OCI-M2 (cell line): ENCODE measurements at regions not wholly inside any gene's neighbourhood (a gene's known extent, or its start where the extent isn't known, plus 50 kb on each side); places are given as distances from the start of the nearest gene placed in this dataset.

ENCODE experiments used
- DNase-seq: peaks from one replicate; lab custom pipeline; 2025; ENCODE audit not compliant: unreplicated experiment; lab: John Stamatoyannopoulos, UW

DNA sequence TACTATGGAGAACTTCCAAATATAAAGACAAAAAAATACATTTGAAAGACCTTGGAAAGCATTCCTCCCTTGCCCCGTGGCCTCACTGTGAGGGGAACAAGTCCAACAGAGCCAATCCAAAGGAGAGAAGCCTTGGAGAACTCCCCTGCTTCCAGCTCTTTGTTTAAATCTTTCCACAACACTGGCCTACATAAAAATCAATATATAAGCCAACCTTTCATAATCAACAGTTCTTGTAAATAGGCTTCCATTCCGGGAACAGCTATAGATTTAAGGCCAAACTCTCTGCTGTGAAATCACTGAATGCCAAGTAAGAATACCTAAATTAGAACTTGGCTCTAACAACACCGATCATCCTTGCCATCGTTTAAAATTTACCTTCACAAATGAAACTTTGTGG is 242.1 kb downstream of the HACE1 start:
- no peak for DNase-seq

DNA sequence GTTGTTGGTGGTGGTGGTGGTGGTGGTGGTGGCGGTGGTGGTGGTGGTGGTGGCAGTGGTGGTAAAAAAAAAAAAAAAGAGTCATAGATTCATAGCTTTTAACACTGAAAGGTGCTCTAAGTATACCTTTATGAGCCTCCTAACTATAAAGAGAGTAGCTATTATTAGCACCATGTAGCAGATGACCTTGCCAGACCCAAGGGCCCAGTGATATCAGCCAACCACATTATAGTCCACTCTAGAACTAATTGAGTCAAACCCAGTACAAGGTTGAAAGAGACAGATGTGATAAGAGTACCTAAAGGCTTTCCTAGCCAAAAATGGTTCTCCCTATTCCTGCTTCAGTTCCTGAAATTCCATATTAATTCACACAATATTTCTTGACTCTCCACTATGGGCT is 245.3 kb downstream of the HACE1 start:
- DNase-seq = no peak

DNA sequence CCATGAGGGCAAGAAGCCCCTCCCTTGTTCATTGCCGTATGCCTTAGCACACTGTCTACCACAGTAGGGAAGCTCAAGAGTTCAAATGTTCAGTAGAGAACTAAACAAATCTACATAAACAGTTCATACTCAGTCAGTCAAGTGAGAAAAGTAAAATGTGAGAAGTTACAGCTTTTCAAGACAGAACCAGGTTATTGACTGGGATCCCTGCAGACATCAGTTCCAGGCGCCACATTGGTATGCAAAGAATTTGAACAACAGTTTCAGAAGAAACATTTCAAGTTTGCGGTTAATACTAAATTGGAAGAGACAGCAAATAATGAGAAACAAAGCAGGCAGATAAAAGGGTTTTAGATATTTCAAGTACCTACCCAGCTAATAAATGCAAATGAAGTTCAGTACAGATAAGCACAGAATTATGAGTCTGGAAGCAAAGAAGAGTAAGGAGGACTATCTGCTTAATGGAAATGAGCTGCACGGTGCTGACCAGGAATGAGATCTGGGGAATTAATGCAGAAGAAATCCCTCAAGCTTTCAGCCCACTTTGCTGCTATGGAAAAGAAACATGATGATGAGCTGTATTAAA is 246.2 kb downstream of the HACE1 start:
- DNase-seq = no peak

DNA sequence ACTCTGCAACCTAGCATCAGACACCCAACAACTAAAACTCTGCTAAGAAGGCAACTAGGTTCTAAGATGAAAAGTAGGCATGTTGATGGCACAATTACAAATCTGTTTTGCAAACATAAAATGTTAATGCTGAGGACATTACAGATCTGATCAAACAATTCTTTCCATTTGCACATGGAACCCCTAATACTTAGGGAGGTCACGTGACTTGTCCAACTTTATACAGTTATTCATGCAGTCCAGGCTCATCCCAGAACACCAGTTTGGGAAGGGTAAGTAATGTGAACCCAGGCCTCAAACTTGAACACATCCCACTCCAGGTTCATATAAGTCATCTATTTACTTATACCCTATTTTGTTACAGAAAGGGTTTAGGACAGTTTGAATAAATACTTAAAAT is 247.2 kb downstream of the HACE1 start:
- no peak for DNase-seq

DNA sequence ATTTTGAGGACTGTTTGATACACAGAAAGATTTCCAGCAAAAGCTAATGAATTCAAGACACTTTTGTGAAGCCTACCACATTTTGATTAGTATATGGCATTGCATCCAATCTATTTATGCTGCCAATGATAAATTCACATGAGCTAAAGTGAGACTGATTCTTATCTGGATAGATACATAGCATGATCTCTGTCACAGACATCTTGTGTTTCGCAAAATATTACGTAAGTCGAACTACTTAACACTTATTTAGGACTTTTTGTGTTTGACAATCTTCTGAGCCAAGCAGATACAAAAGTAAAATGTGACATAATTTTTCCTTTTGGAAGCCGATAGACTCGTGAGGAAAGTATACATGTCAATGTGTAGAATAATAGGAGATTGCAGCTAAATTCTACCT is 251.6 kb downstream of the HACE1 start:
- no peak for DNase-seq

DNA sequence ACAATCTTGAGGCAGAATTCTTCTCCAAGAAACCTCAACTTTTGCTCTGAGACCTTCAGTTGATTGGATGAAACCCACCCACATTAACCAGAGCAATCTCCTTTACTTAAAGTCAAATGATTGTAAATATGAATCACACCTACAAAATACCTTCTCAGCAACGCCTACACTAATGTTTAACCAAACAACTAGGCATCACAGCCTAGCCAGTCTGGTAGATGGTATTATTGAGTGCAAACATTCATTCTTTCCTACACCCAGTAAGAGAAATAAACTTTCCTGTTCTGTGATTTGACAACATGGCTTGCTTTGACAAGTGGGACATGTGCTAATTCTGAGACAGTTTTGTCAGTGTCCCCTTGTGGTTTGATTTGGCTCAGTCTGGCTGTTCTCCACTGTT is 252.2 kb downstream of the HACE1 start:
- no peak for DNase-seq

DNA sequence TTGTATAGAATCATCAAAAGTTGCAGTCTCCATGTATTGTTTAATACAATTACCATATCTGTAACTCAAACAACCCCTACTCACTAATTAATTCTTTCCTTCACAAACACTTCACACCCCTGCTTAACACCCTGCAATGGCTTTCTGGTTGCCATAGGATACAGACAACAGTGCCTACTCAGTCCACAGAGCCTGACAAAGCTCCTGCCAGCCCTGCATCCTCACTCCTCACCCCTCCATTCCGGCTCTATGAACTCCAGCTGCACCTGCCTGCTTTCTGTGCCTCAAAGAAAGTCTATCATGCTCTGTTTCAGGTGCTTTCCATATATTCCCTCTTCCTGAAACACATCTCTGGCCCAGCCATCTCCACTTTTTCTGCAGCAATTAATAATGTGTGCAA is 253.4 kb downstream of the HACE1 start:
- no peak for DNase-seq

DNA sequence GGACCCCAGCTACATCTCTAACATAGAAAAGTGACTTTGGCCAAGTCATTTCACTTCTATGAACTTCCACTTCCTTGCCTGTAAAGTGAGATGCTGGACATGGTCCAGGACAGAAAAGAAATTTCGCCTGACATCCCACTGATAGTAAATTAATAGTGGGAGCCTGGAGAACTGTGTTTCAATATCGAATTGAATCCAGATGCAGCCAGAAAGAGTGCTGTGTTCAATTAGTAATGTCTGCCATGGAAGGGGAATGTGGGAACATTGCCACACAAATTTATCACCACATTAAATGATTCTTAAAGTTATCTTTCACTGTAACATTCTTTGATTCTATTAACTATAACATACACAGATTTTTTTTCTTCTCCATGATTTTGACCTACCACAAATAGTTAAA is 255.0 kb downstream of the HACE1 start:
- DNase-seq = no peak

DNA sequence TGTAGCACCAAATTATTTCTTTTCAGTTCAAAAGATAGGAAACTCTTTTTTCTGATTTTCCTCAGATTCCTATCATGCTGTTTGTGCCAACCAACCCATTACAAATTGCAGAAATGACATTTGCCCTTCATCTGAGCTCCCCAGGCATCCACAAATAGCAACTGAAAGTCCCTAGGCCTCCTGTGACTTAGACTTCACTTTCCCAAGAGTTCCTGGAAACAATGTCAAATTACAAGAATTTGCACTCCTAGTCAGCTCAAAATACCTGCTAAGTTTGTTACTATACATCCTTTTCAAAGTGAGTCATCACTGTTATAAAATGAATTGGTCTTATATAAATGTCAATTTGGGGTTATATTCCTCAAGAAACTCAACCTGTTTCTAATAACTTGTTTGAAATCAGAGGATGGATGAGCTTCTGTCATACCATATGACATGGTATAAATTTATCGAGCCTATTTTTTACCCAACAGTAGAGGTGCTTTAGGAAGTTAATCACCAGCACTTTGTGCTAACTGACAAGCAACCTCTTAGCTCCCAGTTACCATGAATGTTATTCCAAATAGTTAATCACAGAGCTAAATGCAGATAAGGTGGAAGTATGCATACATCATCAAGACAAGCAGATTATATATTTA is 256.5 kb downstream of the HACE1 start:
- no peak for DNase-seq

DNA sequence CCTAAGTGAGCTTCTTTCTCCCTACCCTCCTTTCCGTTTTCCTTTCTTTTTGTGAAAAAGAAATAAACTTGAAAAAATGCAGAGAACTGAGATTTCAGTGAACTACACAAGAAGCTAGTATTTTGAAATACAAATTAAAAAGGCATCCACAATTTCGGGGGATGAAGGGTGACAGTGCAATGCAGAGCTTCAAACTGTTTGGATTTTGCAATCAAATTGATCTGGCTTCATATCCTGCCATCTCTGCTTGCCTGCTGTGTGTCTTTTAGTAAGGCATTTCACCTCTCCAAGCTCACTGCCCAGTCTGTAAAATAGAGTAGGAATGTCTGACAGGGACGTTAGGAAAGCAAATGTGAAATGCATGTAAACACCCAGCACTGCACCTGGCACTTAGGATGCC is 258.0 kb downstream of the HACE1 start:
- DNase-seq = no peak

DNA sequence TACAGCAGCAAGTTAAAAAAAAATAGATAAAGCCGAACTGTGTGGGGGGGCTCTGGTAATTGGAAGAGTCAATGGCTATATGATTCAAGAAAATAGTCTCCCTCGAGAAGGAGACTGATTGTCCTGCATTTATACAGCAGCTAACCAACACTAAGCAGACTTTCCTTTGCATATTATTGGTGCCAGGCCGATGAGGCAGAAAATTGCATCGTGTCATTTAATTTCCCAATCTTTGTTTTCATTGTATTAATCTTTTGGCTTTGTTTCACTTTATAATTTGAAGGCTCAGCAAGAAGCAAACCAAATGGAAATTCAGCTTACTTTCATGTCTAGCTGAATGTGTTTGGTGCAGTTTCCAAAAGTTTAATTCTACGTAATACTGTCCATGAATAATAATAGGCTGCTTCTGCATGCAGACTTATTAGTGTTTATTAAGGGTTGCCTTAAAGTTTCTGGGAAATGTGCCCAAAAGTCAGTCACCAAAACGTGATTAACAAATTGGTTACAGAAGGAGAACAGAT is 258.5 kb downstream of the HACE1 start:
- no peak for DNase-seq

DNA sequence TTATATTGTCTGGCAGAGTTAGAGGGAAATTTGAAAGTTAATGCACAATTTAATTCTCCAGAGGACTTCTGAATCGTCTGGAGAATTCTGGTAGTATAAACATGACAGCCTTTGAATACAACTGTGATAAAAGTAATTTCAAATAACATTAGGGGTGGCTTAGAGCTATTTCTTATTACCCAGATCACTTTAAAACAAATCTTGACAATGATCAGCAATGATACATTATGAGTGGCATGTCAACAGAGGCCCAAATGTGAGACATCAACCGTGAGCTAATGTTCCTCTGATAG is 259.1 kb downstream of the HACE1 start:
- no peak for DNase-seq

DNA sequence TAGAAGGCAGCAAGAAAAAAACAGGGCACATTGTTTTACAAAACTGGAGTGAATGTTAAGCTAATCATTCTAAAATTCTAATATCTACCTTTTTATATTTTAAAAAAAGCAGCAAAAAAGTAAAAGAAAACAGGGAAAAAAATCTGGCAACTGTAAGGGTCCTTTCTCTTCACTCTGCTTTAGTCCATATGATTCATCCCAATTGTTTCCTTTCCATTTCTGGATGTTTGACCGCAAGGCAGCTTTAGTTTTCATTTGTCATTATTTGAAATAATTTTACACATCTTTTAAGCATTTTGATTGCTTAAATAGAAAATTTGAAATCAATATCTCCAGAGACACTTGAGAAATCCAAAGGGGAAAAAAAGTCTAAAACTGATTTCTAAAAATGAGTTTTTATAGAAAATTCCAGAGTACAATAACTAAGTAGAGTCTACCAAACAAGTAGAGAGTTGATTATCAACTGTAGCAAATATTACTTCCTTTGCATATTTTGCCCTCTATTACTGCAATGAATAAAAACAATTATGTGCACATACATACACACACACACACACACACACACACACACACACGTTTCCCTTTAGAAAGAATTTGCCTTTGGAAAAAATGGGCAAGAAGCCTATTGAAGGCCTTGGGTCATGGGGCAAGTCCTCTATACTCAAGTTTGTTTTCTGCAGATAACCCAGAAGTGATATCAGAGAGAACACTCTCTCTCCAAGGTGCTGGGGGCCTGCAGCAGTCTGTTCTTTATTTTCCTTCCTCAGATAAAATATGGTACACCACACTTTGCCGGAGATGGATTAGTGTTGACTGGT is 259.7 kb downstream of the HACE1 start:
- DNase-seq = no peak

DNA sequence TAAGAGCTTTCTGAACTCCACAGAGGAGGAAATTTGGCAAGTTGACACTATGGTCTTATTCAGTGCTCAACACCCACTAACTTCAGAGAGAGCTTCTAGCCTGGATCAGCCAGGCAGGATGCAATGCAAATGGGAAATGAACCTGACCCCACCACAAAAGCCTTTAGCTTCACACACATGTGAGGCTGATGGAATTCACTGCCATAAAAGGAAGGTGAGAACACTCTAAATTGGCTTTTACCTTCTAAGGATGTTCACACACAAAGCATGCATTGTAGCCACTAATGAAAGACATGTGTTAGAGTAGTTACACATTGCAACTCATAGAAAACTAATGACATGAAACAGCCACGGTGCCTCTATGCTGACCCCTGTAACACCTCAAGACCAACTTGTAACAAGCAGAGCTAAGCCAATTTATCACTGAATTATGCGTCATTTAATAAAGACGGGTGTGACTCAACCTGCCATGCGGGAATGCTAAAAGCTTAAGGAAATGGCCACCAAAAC is 262.1 kb downstream of the HACE1 start:
- no peak for DNase-seq

DNA sequence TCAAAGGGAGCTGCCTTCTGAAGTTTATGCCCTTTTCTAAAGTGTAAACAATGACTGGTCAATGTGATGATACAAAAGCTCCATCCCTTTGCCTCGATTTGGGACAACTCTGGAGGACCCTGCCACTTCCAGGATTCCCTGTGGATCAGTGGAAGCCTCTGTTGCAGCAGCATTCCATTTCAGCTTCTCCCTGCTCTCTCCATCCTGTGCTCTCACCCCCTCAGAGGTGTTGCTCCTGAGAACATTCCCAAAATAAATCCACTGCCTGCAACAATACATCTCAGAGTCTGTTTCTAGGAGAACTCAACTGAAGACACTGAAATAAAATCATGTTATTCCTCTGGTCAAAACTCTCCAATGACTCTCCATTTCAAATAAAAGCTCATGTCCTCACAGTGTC is 263.6 kb downstream of the HACE1 start:
- DNase-seq = no peak

DNA sequence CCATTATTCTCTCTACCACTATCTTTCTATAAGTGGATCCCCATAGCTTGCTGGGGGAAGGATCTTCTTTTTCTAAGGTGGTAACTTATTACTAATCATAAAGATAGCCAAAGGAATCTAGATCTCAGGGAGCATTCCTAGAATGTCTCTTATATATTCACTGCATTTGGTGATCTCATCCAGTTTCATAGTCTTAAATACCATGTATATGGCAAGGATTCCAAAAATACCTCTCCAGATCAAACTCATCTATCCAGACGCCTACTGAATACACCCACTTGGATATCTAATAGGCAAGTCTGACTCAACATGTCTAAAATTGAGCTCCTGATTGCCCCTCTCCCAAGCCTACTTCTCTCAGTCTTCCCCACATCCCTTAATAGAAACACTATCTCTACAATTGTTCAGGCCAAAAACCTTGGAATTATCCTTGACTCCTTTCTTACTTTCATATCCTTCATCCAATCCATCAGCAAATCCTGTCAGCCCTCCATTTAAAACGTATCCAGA is 264.4 kb downstream of the HACE1 start:
- DNase-seq = no peak

DNA sequence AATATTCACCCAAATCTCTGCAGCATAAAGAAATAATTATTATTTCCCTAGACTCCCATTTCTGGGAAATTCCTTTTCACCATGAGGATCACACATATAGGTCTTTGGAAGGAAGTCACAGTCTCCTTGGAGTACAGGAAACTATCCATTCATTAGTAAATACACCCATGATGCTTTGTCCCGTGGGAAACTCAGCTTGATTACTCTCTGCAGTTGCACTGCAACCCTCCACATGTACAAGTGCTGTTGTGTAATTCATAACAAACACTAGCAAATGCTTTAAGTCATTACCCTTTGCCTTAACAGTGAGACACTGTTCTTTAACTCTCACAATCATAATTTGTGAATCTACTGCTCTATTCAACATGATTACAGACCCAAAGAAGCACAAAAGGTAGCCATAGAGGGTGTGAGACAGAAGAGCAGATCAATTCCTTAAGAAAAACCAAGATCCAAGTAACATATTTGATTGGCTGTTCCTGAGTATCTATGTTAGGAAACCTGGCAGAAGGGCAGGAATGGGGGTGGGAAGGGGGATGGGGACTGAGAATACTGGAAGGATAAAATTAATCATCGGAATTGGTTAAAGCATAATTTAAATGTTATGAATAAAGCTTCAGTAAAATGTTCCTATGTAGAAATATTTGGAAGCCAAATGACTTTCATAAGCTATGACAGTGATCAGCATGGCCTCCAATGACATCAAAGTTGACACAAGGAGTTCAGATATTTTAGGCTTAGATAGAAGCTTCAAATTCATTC is 268.0 kb downstream of the HACE1 start:
- no peak for DNase-seq

DNA sequence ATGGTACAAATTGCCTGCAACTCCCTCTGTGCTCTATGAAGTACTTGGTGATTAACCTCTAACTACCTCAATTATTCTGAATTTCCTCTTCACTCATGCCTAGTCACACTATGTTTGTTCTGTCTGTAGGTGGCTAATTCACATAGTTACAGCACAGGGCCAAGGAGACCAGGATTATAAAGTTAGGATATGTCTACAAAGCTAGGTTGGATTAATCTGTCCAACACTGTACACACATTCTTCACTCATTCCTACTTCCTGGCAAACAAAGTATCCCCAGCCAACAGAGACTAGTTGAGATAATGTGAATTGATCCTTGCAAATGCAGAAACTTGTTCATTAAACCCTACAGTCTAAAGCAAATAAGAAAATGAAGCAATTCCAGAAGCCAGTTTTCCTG is 269.8 kb downstream of the HACE1 start:
- DNase-seq = no peak

DNA sequence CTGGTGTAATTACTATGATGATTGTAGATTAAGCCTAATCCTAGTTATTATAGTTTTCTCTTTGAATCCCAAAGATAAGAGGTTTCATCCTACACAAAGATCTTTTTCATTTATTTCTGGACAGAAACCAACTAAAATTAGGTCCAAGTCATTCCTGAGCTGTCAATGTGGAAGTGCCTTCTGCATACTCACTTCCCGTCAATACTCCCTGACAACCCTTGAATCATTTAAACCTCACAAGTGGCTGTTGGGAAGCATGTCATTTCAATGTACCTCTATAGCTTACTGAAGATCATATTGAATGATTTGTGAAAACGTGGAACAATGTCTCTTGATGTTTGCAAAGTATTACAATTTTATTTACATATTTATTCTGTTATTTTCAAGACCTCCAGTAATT is 274.1 kb downstream of the HACE1 start:
- no peak for DNase-seq

DNA sequence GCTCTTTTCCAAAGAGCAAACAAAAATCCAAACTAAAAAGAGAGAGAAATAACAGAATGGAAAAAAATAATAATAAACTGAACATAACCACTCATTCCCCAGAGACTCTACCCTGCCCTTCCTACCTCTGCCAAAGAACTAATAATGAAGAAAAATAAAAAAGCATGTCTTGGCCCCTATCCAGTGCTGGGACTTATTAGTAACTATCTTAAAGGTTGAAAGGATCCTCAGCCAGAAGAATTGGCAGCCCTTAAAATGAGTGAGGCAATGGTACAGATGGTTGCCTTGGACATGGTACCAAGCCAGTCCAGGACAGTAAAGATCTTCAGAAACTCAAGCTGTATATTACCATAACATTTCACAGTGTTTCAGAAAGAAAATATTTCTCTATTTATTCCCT is 279.3 kb downstream of the HACE1 start:
- no peak for DNase-seq

DNA sequence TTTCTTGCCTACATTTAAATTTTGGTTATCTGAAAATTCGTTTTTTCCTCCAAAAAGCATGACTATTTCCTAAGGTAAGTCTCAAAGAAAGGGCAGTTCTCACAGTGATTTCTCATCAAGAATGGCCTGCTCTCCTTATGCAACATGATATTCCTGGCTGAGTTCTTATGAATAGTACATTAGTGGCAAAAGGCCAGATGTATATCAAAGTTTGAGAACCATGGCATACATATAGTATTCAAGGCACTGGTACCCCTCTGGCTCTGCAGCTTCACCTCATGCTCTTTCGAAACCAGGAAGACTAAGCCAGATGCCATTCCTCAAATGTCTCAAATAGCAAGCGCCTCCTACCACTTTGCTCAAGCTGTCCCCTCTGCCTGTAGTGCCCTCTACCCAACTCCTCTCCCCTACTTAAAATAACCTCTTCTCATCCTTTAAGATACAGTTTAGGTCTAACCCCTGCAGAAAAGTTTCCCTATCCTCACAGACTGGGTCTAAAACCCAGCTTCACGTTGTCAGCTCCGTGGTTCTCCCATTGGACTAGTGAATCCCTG is 280.3 kb downstream of the HACE1 start:
- no peak for DNase-seq
